ENCODE measurements at regions not wholly inside any gene's neighbourhood (a gene's known extent, or its start where the extent isn't known, plus 50 kb on each side); places are given as distances from the start of the nearest gene placed in this dataset.

DNA sequence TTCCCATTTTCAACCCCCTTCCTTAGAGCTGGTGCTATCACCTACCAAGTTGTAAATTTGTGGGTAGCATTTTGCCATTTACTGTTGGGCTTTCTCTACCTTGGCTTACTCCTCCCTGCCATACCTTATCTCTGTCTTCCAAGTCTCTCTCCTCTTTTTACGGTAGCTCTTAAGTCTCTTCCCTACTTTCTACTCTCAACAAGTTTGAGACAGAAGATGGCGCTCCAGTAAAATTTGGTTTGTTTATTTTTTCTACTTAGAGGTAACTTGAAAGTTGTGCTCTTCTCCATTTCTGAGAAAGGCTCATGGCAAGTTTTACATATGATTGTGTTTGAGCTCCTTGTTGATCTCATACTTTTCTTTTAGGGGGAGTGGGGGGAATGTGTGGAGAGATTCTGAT is 1508.1 kb downstream of the TECRL start:
- Histone ChIP-seq H3K27me3 (replicated peaks; ENCODE audit: insufficient read depth, low read depth, low read length, poor library complexity) (no peaks in the 10 kb centered on the region), H3K9me3 (ENCODE audit: low read depth, low read length, poor library complexity, severe bottlenecking) (no peaks in the 10 kb centered on the region), H3K27ac (ENCODE audit: low read depth, low read length, poor library complexity, severe bottlenecking) (no peak overlapping the region), H3K4me3 (ENCODE audit: low read depth, low read length, poor library complexity, severe bottlenecking) (no peak overlapping the region), H3K4me1 (ENCODE audit: insufficient read depth, low read length, poor library complexity, severe bottlenecking) (no peaks in the 10 kb centered on the region), H3K36me3 (ENCODE audit: insufficient read depth, low read length, poor library complexity, severe bottlenecking) (no peaks in the 10 kb centered on the region)
- no peak for TF ChIP-seq EZH2 (IDR thresholded peaks at IDR 0.05; ENCODE audit: borderline replicate concordance, low read depth, low read length, poor library complexity, severe bottlenecking)
- TF ChIP-seq, protein P1, sequence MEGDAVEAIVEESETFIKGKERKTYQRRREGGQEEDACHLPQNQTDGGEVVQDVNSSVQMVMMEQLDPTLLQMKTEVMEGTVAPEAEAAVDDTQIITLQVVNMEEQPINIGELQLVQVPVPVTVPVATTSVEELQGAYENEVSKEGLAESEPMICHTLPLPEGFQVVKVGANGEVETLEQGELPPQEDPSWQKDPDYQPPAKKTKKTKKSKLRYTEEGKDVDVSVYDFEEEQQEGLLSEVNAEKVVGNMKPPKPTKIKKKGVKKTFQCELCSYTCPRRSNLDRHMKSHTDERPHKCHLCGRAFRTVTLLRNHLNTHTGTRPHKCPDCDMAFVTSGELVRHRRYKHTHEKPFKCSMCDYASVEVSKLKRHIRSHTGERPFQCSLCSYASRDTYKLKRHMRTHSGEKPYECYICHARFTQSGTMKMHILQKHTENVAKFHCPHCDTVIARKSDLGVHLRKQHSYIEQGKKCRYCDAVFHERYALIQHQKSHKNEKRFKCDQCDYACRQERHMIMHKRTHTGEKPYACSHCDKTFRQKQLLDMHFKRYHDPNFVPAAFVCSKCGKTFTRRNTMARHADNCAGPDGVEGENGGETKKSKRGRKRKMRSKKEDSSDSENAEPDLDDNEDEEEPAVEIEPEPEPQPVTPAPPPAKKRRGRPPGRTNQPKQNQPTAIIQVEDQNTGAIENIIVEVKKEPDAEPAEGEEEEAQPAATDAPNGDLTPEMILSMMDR (conservative IDR thresholded peaks at IDR 0.05; ENCODE audit: low read depth, low read length), result no peak
- no TSS peak for BruUV-seq (replicated peaks)
- ChIA-PET CTCF (no interaction called here), POLR2A (ENCODE audit: low non-redundant PET) (no interaction called here)
- DNase-seq (ENCODE audit: low spot score), result no peak
- intact Hi-C loops (cut with micrococcal nuclease; ENCODE audit: unreplicated experiment), result no loop called here

DNA sequence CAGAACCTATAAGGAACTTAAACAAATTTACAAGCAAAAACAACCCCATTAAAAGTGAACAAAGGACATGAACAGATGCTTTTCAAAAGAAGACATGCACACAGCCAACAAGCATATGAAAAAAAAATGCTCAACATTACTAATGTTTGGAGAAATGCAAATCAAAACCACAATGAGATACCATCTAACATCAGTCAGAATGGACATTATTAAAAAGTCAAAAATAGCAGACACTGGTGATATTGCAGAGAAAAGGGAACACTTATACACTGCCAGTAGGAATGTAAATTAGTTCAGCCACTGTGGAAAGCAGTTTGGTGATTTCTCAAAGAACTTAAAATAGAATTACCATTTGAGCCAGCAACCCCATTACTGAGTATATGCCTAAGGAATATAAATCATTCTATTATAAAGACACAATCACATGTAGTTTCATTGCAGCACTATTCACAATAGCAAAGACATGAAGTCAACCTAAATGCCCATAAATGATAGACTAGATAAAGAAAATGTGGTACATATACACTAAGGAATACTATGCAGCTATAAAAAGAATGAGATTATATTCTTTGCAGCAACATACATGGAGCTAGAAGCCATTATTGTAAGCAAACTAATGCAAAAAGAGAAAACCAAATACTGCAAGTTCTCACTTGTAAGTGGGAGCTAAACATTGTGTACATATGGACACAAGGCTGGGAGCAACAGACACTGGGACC is 1509.4 kb downstream of the TECRL start:
- TF ChIP-seq, protein P1 (conservative IDR thresholded peaks at IDR 0.05; ENCODE audit: low read depth, low read length), result no peak
- TF ChIP-seq EZH2 (IDR thresholded peaks at IDR 0.05; ENCODE audit: borderline replicate concordance, low read depth, low read length, poor library complexity, severe bottlenecking), result no peak
- BruUV-seq (replicated peaks), result no TSS peak
- intact Hi-C loops (cut with micrococcal nuclease; ENCODE audit: unreplicated experiment), result no loop called here
- Histone ChIP-seq H3K9me3 (ENCODE audit: low read depth, low read length, poor library complexity, severe bottlenecking) (no peaks in the 10 kb centered on the region), H3K36me3 (ENCODE audit: insufficient read depth, low read length, poor library complexity, severe bottlenecking) (no peaks in the 10 kb centered on the region), H3K27me3 (replicated peaks; ENCODE audit: insufficient read depth, low read depth, low read length, poor library complexity) (no peaks in the 10 kb centered on the region), H3K4me1 (ENCODE audit: insufficient read depth, low read length, poor library complexity, severe bottlenecking) (no peaks in the 10 kb centered on the region), H3K4me3 (ENCODE audit: low read depth, low read length, poor library complexity, severe bottlenecking) (no peak overlapping the region), H3K27ac (ENCODE audit: low read depth, low read length, poor library complexity, severe bottlenecking) (no peak overlapping the region)
- POLR2A ChIA-PET (ENCODE audit: low non-redundant PET), result no interaction called here
- CTCF ChIA-PET, result no interaction called here
- DNase-seq (ENCODE audit: low spot score), result no peak

DNA sequence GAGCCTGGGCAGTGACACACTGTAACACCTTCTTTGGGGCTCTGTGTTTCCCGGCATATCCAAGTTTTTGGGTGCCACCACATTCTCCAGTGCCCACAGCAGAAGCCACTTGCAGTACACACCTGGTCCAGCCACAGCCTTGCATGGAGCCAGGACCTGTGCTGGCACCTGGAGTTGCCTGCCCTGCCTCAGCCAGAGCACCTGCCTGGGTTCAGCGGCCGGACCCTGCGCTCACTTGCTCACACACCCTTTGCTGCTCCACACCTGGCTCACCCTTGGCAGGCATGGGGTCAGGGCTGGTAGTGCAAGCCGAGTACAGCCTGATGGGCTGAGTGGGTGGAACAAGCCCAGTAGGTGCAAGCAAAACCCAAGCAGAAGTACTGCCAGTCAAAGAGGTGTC is 1511.1 kb downstream of the TECRL start:
- intact Hi-C loops (cut with micrococcal nuclease; ENCODE audit: unreplicated experiment), result no loop called here
- DNase-seq (ENCODE audit: low spot score), result no peak
- no TSS peak for BruUV-seq (replicated peaks)
- CTCF ChIA-PET, result no interaction called here
- Histone ChIP-seq H3K4me1 (ENCODE audit: insufficient read depth, low read length, poor library complexity, severe bottlenecking) (no peaks in the 10 kb centered on the region), H3K36me3 (ENCODE audit: insufficient read depth, low read length, poor library complexity, severe bottlenecking) (no peaks in the 10 kb centered on the region), H3K4me3 (ENCODE audit: low read depth, low read length, poor library complexity, severe bottlenecking) (no peak overlapping the region), H3K9me3 (ENCODE audit: low read depth, low read length, poor library complexity, severe bottlenecking) (no peaks in the 10 kb centered on the region), H3K27ac (ENCODE audit: low read depth, low read length, poor library complexity, severe bottlenecking) (no peak overlapping the region), H3K27me3 (replicated peaks; ENCODE audit: insufficient read depth, low read depth, low read length, poor library complexity) (no peaks in the 10 kb centered on the region)
- TF ChIP-seq, protein P1 (conservative IDR thresholded peaks at IDR 0.05; ENCODE audit: low read depth, low read length), result no peak
- no peak for TF ChIP-seq EZH2 (IDR thresholded peaks at IDR 0.05; ENCODE audit: borderline replicate concordance, low read depth, low read length, poor library complexity, severe bottlenecking)
- POLR2A ChIA-PET (ENCODE audit: low non-redundant PET), result no interaction called here

Measured in A673 (cell line).